ENCODE measurements at regions not wholly inside any gene's neighbourhood (a gene's known extent, or its start where the extent isn't known, plus 50 kb on each side); places are given as distances from the start of the nearest gene placed in this dataset.

DNA sequence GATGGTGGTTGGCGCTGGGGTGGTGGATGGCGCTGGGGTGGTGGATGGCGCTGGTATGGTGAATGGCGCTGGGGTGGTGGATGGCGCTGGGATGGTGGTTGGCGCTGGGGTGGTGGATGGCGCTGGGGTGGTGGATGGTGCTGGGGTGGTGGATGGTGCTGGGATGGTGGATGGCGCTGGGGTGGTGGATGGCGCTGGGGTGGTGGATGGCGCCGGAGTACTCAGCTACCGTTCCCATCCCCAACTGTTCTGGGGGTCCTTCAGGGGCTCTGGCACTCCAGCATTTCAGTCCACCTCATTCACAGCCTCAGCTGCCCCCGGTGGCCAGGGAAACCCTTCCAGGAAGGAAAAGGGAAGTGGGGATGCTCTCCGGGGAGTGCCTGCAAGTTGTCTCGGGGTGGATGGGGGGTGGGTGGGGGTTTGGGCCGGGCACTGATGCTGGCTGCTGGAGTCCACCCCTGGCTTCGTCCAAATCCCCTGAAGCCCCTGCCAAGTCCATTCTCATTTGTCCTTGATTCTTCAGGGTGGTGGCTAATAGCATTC is 147.3 kb upstream of the COL5A1 start:
- H3K4me1 ChIP-seq = peaks cover 0 to 8% (median 2%) of the 10 kb centered on the region in 4 donors
- H3K27me3 ChIP-seq = no peaks in the 10 kb centered on the region
- ATAC-seq (ENCODE audit: low FRiP score in 2 of 2) (no peak), DNase-seq (no peak)
- H3K36me3 ChIP-seq = no peaks in the 10 kb centered on the region
- no peaks in the 10 kb centered on the region for H3K9me3 ChIP-seq
- H3K27ac ChIP-seq = no peak overlapping the region
- no peak overlapping the region for H3K4me3 ChIP-seq
- TF ChIP-seq EP300 (IDR thresholded peaks at IDR 0.05) (no peak), POLR2A (IDR thresholded peaks at IDR 0.05) (no peak), POLR2AphosphoS5 (IDR thresholded peaks at IDR 0.05) (no peak)
- TF ChIP-seq, protein P1, sequence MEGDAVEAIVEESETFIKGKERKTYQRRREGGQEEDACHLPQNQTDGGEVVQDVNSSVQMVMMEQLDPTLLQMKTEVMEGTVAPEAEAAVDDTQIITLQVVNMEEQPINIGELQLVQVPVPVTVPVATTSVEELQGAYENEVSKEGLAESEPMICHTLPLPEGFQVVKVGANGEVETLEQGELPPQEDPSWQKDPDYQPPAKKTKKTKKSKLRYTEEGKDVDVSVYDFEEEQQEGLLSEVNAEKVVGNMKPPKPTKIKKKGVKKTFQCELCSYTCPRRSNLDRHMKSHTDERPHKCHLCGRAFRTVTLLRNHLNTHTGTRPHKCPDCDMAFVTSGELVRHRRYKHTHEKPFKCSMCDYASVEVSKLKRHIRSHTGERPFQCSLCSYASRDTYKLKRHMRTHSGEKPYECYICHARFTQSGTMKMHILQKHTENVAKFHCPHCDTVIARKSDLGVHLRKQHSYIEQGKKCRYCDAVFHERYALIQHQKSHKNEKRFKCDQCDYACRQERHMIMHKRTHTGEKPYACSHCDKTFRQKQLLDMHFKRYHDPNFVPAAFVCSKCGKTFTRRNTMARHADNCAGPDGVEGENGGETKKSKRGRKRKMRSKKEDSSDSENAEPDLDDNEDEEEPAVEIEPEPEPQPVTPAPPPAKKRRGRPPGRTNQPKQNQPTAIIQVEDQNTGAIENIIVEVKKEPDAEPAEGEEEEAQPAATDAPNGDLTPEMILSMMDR (IDR thresholded peaks at IDR 0.05) = no peak
- 74 to 83% methylated on average over 17 of the region's 17 CpGs for WGBS, 2 donors

DNA sequence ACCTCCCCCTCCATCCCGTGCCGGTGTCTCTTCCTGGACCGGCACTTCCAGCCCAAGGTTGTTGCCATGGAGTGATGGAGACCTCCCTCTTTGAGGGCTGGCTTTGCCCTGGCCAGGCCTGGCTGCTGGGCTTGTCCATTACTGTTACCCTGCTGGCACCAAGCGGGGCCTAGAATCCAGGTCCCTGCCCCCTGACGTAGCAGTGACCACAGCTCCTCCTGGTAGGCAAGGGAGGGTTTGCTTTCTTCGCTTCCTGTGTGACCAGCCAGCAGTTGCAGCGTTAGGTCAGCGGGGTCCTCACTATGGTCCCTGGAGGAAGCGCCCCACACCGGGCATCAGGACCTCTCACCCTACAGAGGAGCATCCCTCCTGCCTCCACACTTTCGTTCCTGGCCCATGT is 146.7 kb upstream of the COL5A1 start:
- 74 to 79% methylated on average over 10 to 11 of the region's 11 CpGs for WGBS, 2 donors
- TF ChIP-seq EP300 (IDR thresholded peaks at IDR 0.05) (no peak), POLR2AphosphoS5 (IDR thresholded peaks at IDR 0.05) (no peak), POLR2A (IDR thresholded peaks at IDR 0.05) (no peak)
- TF ChIP-seq, protein P1 (IDR thresholded peaks at IDR 0.05) = no peak
- Histone ChIP-seq H3K4me1 (peaks cover 0 to 8% (median 2%) of the 10 kb centered on the region in 4 donors), H3K9me3 (no peaks in the 10 kb centered on the region), H3K4me3 (no peak overlapping the region), H3K27me3 (no peaks in the 10 kb centered on the region), H3K27ac (no peak overlapping the region), H3K36me3 (no peaks in the 10 kb centered on the region)
- DNase-seq (no peak), ATAC-seq (ENCODE audit: low FRiP score in 2 of 2) (no peak)

DNA sequence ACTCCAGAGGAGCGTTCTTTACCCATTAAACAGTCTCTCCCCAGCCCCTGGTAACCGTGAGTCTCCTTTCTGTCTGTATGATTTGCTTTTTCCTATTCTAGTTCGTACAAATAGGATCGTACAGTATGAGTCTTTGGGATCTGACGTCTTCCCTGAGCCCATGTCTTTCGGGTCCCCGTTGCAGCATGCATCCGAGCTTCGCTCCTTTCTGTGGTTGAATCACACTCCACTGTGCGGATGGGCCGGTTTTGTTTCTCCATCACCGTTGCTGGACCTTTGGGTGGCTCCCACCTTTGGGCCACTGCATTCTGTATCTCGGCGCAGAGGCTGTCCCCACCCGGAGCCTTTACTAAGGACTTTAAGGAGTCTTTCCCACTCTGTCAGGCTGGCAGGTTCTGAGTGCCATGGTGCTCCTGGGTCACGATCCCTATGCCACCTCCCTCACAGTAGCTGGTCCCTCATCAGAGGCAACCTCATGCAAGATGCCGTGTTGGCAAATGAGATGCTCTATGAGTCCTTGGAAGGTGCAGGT is 145.7 kb upstream of the COL5A1 start:
- no peak overlapping the region for H3K27ac ChIP-seq
- H3K36me3 ChIP-seq = no peaks in the 10 kb centered on the region
- DNase-seq (no peak), ATAC-seq (ENCODE audit: low FRiP score in 2 of 2) (no peak)
- H3K9me3 ChIP-seq = no peaks in the 10 kb centered on the region
- H3K4me1 ChIP-seq = peaks cover 0 to 8% (median 2%) of the 10 kb centered on the region in 4 donors
- no peak overlapping the region for H3K4me3 ChIP-seq
- WGBS, 2 donors = 89 to 92% methylated on average over 17 of the region's 17 CpGs
- TF ChIP-seq EP300 (IDR thresholded peaks at IDR 0.05) (no peak), POLR2AphosphoS5 (IDR thresholded peaks at IDR 0.05) (no peak), POLR2A (IDR thresholded peaks at IDR 0.05) (no peak)
- TF ChIP-seq, protein P1 (IDR thresholded peaks at IDR 0.05) = no peak
- H3K27me3 ChIP-seq = no peaks in the 10 kb centered on the region

DNA sequence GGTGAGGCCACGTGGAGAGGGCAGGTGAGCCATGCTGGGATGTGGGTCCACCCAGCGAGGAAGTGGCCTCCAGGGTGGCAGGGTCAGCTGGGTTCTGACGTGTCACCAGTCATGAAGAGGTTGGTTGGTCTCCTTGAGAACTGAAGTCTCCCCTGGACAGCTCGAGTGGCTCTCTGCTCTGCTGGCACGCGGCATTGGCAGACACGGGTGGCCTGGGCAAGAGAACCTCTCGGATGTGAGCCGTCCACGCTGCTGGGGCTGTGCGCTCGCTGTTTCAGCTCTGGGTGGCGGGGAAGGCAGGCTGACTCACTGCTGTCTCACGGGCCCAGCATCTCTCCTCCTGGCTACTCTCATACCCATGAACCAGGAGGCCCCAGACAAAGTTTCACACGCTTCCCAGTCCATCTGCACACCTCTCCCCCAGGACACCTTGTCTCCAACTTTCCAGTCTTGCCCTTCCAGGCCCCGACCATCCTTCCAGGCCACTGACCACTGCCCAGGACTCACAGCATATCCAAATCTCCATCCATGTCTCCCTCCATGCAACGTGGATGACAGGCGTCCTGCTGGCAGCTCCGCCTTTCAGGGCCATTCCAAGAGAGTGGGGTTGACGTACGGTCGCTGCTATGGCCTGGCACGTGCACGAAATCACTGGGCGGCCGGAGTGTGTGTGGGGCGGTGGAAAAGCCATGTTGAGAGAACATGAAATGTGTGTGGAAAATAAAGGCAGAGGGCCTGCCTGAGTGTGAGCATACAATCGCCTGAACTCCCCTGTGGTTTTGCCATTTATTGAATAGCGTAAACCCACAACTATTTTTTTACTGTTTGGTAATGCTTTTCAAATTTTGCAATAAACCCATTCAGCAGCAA is 145.0 kb upstream of the COL5A1 start:
- TF ChIP-seq POLR2AphosphoS5 (IDR thresholded peaks at IDR 0.05) (no peak), EP300 (IDR thresholded peaks at IDR 0.05) (no peak), POLR2A (IDR thresholded peaks at IDR 0.05) (no peak)
- TF ChIP-seq, protein P1 (IDR thresholded peaks at IDR 0.05) = no peak
- peaks cover 0 to 12% (median 2%) of the 10 kb centered on the region in 4 donors for H3K4me1 ChIP-seq
- WGBS, 2 donors = 84 to 85% methylated on average over 28 to 29 of the region's 29 CpGs
- no peak overlapping the region for H3K4me3 ChIP-seq
- no peak overlapping the region for H3K27ac ChIP-seq
- H3K27me3 ChIP-seq = peaks cover 0 to 5% (median 0%) of the 10 kb centered on the region in 4 donors
- no peaks in the 10 kb centered on the region for H3K9me3 ChIP-seq
- DNase-seq (peak in 1 of 2 donors; percentile 80), ATAC-seq (ENCODE audit: low FRiP score in 2 of 2) (peak in 1 of 2 donors; percentile 60)
- no peaks in the 10 kb centered on the region for H3K36me3 ChIP-seq
